ENCODE measurements at regions not wholly inside any gene's neighbourhood (a gene's known extent, or its start where the extent isn't known, plus 50 kb on each side); places are given as distances from the start of the nearest gene placed in this dataset.

DNA sequence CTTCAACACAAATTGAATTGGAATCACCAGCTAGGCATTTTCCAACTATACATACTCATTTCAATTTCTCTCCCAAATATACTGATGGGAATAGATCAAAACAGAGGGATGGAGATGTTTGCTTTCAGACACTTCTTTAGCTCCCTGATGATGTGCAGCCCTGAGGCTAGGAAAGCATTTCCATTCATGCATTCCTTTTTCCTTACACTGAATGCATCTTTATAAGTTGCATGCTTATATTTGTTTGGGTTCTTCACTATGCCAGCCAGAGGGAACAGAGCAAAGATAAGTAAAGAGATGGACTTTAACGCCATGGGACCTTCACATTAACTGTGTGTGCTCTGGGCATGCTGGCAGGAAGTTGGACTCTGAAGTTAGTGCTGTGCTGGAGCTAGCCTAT, 696.5 kb upstream of the CDH9 start:
- peak; percentile 13 for DNase-seq (ENCODE audit: insufficient read length, low spot score, missing footprints)
- no peak overlapping the region for H2AFZ ChIP-seq (ENCODE audit: low read length)
- H3K36me3 ChIP-seq (ENCODE audit: insufficient read depth, low read length): no peaks in the 10 kb centered on the region
- no peaks in the 10 kb centered on the region for H3K79me2 ChIP-seq (ENCODE audit: insufficient read depth, low read length)
- no peaks in the 10 kb centered on the region for H3K27me3 ChIP-seq (ENCODE audit: insufficient read depth, low read length)
- TF ChIP-seq, protein P1, sequence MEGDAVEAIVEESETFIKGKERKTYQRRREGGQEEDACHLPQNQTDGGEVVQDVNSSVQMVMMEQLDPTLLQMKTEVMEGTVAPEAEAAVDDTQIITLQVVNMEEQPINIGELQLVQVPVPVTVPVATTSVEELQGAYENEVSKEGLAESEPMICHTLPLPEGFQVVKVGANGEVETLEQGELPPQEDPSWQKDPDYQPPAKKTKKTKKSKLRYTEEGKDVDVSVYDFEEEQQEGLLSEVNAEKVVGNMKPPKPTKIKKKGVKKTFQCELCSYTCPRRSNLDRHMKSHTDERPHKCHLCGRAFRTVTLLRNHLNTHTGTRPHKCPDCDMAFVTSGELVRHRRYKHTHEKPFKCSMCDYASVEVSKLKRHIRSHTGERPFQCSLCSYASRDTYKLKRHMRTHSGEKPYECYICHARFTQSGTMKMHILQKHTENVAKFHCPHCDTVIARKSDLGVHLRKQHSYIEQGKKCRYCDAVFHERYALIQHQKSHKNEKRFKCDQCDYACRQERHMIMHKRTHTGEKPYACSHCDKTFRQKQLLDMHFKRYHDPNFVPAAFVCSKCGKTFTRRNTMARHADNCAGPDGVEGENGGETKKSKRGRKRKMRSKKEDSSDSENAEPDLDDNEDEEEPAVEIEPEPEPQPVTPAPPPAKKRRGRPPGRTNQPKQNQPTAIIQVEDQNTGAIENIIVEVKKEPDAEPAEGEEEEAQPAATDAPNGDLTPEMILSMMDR (IDR thresholded peaks at IDR 0.05; ENCODE audit: extremely low read depth, low read depth, low read length): no peak
- H3K4me3 ChIP-seq (ENCODE audit: insufficient read depth, low read length): no peak overlapping the region
- H3K27ac ChIP-seq (ENCODE audit: low read depth, low read length): no peak overlapping the region
- H4K20me1 ChIP-seq (ENCODE audit: insufficient read depth, low read length): no peaks in the 10 kb centered on the region
- H3K4me1 ChIP-seq (ENCODE audit: insufficient read depth, low read length): no peaks in the 10 kb centered on the region
- no peak overlapping the region for H3K4me2 ChIP-seq (ENCODE audit: insufficient read depth, low read length)
- no peaks in the 10 kb centered on the region for H3K9me3 ChIP-seq (ENCODE audit: low read depth, low read length)

DNA sequence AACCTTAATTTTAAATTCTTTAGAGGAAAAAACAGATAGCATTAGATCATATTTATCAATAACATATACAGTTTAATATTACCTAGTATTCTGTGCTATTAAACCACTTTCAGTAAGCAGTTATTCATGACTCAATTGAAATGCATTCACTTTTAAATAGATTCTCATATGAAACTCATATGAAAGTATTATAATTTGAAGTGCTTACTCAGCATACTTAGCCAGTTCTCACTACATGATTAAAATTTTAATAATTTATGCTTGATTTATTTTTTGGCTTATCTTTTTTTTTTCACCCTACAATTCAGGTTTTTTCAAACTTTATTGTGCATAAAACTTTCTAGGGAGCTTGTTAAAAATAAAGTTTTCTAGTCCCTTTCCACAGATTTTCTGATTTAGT, 694.9 kb upstream of the CDH9 start:
- no peaks in the 10 kb centered on the region for H3K9me3 ChIP-seq (ENCODE audit: low read depth, low read length)
- TF ChIP-seq, protein P1 (IDR thresholded peaks at IDR 0.05; ENCODE audit: extremely low read depth, low read depth, low read length): no peak
- no peak overlapping the region for H3K27ac ChIP-seq (ENCODE audit: low read depth, low read length)
- H3K79me2 ChIP-seq (ENCODE audit: insufficient read depth, low read length): no peaks in the 10 kb centered on the region
- H4K20me1 ChIP-seq (ENCODE audit: insufficient read depth, low read length): no peaks in the 10 kb centered on the region
- no peak overlapping the region for H2AFZ ChIP-seq (ENCODE audit: low read length)
- no peak for DNase-seq (ENCODE audit: insufficient read length, low spot score, missing footprints)
- H3K4me3 ChIP-seq (ENCODE audit: insufficient read depth, low read length): no peak overlapping the region
- H3K4me1 ChIP-seq (ENCODE audit: insufficient read depth, low read length): no peaks in the 10 kb centered on the region
- no peaks in the 10 kb centered on the region for H3K27me3 ChIP-seq (ENCODE audit: insufficient read depth, low read length)
- no peak overlapping the region for H3K4me2 ChIP-seq (ENCODE audit: insufficient read depth, low read length)
- no peaks in the 10 kb centered on the region for H3K36me3 ChIP-seq (ENCODE audit: insufficient read depth, low read length)

DNA sequence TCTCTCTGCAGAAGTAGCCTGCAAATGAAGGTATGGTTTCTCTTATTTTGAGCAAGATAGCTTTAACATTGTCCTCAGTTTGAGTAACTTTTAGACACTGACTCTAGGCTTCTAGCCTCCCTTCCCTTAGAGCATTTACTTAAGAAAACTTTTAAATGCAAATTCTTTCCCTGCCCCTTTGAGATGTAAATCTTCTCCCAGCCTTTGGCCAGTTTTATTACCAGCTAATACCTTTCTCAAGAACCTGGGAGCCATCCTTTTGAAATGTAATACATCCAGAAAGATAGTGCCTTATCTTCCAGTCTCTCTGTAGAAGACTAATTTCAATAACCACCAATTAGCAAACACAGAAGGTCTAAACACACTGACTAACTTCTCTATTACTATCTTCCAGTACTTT, 688.9 kb upstream of the CDH9 start:
- DNase-seq (ENCODE audit: insufficient read length, low spot score, missing footprints): no peak
- no peaks in the 10 kb centered on the region for H3K4me1 ChIP-seq (ENCODE audit: insufficient read depth, low read length)
- no peaks in the 10 kb centered on the region for H3K79me2 ChIP-seq (ENCODE audit: insufficient read depth, low read length)
- TF ChIP-seq, protein P1 (IDR thresholded peaks at IDR 0.05; ENCODE audit: extremely low read depth, low read depth, low read length): no peak
- no peak overlapping the region for H2AFZ ChIP-seq (ENCODE audit: low read length)
- no peak overlapping the region for H3K4me3 ChIP-seq (ENCODE audit: insufficient read depth, low read length)
- no peak overlapping the region for H3K27ac ChIP-seq (ENCODE audit: low read depth, low read length)
- H3K4me2 ChIP-seq (ENCODE audit: insufficient read depth, low read length): no peak overlapping the region
- no peaks in the 10 kb centered on the region for H4K20me1 ChIP-seq (ENCODE audit: insufficient read depth, low read length)
- H3K27me3 ChIP-seq (ENCODE audit: insufficient read depth, low read length): no peaks in the 10 kb centered on the region
- no peaks in the 10 kb centered on the region for H3K36me3 ChIP-seq (ENCODE audit: insufficient read depth, low read length)
- no peaks in the 10 kb centered on the region for H3K9me3 ChIP-seq (ENCODE audit: low read depth, low read length)

GRCh38 chr5:27722337-27722736, 684.0 kb upstream of the CDH9 start:
- Histone ChIP-seq H3K9me3 (ENCODE audit: low read depth, low read length) (no peaks in the 10 kb centered on the region), H3K4me2 (ENCODE audit: insufficient read depth, low read length) (no peak overlapping the region), H3K4me1 (ENCODE audit: insufficient read depth, low read length) (no peaks in the 10 kb centered on the region), H3K27me3 (ENCODE audit: insufficient read depth, low read length) (no peaks in the 10 kb centered on the region), H3K36me3 (ENCODE audit: insufficient read depth, low read length) (no peaks in the 10 kb centered on the region), H3K4me3 (ENCODE audit: insufficient read depth, low read length) (no peak overlapping the region), H3K79me2 (ENCODE audit: insufficient read depth, low read length) (no peaks in the 10 kb centered on the region), H2AFZ (ENCODE audit: low read length) (no peak overlapping the region), H4K20me1 (ENCODE audit: insufficient read depth, low read length) (no peaks in the 10 kb centered on the region), H3K27ac (ENCODE audit: low read depth, low read length) (no peak overlapping the region)
- TF ChIP-seq, protein P1 (IDR thresholded peaks at IDR 0.05; ENCODE audit: extremely low read depth, low read depth, low read length): no peak
- no peak for DNase-seq (ENCODE audit: insufficient read length, low spot score, missing footprints)

Measured in osteoblast (primary cell).